ENCODE measurements at regions not wholly inside any gene's neighbourhood (a gene's known extent, or its start where the extent isn't known, plus 50 kb on each side); places are given as distances from the start of the nearest gene placed in this dataset.

DNA sequence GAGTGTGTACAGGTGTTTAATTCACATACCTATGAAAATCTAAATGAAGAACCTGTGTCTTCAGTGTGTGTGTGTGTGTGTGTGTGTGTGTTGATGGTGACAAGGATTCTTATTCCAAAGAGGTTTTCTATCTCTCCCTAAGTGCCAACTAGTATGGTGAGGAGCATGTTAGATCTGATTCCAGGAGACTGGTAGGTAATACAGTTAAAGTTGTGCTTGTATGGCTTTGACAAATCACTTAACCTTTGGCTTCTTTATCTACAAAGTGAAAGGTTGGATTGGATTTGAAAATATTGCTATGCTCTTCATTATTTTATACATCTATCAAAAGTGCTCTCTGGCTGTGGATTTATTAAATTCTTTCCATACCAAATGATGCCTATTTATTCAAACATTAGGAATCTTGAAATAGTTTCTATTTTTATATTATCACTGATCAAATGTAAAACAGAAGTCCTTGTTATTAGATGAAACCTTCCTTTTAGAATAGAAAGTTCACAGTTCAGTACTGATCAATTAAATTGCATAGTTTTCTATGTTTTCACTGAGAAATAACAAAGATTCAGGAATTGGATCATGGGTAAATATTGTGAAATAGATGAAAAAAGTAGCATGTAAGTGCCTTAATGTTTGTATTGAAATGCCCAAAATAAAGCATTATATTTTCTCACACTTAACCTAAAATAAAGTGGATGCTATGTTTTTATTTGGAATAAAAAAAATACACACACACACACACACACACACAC lies 84.4 kb upstream of the MLIP start:
- no peaks in the 10 kb centered on the region for H3K4me1 Mint-ChIP-seq (ENCODE audit: low read depth)
- TF ChIP-seq, protein P1, sequence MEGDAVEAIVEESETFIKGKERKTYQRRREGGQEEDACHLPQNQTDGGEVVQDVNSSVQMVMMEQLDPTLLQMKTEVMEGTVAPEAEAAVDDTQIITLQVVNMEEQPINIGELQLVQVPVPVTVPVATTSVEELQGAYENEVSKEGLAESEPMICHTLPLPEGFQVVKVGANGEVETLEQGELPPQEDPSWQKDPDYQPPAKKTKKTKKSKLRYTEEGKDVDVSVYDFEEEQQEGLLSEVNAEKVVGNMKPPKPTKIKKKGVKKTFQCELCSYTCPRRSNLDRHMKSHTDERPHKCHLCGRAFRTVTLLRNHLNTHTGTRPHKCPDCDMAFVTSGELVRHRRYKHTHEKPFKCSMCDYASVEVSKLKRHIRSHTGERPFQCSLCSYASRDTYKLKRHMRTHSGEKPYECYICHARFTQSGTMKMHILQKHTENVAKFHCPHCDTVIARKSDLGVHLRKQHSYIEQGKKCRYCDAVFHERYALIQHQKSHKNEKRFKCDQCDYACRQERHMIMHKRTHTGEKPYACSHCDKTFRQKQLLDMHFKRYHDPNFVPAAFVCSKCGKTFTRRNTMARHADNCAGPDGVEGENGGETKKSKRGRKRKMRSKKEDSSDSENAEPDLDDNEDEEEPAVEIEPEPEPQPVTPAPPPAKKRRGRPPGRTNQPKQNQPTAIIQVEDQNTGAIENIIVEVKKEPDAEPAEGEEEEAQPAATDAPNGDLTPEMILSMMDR (IDR thresholded peaks at IDR 0.05) = no peak
- intact Hi-C loops (cut with micrococcal nuclease) = no loop called here
- CTCF ChIA-PET = no interaction called here
- H3K27ac Mint-ChIP-seq = no peak overlapping the region
- ATAC-seq (no peak), DNase-seq (no peak)
- H3K9me3 Mint-ChIP-seq = no peaks in the 10 kb centered on the region
- H3K4me3 Mint-ChIP-seq = no peak overlapping the region
- POLR2A ChIA-PET = no interaction called here
- no peaks in the 10 kb centered on the region for H3K36me3 Mint-ChIP-seq (ENCODE audit: low read depth)
- H3K27me3 Mint-ChIP-seq = peaks cover 1% of the 10 kb centered on the region

DNA sequence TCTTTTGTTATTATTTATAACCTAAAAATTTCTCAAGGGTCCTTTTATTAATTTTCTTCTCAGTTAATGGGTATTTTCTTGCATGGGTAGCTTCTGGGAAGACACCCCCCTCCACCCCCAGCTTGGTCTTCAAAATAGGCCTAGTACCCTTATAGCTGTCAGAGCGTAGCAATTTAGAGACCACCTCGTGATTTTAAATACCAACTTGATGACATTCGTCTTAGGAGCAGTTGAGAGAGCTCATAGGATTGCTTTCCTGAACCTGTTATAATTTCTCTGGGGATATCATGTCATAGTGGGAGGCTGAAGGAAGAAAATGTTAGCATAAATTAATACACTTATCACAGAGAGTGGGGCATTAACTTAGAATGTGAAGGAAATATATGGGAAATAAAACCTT lies 83.1 kb upstream of the MLIP start:
- TF ChIP-seq, protein P1 (IDR thresholded peaks at IDR 0.05) = no peak
- Mint-ChIP-seq H3K27ac (no peak overlapping the region), H3K4me3 (no peak overlapping the region), H3K27me3 (peaks cover 1% of the 10 kb centered on the region), H3K4me1 (ENCODE audit: low read depth) (no peaks in the 10 kb centered on the region), H3K9me3 (no peaks in the 10 kb centered on the region), H3K36me3 (ENCODE audit: low read depth) (no peaks in the 10 kb centered on the region)
- CTCF ChIA-PET = no interaction called here
- DNase-seq = no peak
- intact Hi-C loops (cut with micrococcal nuclease) = no loop called here
- no peak for ATAC-seq
- POLR2A ChIA-PET = no interaction called here

DNA sequence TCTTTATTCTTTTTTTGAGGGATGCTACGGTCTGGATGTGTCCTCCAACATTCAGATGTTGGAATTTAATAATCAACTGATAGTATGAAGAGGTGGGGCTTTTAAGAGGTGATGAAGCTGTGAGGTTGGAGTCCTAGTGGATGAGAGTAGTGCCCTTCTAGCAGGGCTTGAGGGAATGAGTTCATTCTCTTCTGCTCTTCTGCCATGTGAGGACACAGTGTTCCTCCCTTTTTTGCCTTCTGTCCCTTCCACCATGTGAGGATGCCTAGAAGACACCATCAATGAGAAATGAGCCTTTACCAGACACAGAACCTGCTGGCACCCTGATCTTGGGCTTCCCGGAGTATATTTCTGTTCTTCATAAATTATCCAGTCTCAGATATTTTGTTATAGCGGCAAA lies 82.1 kb upstream of the MLIP start:
- TF ChIP-seq, protein P1 (IDR thresholded peaks at IDR 0.05) = no peak
- Mint-ChIP-seq H3K4me1 (ENCODE audit: low read depth) (no peaks in the 10 kb centered on the region), H3K27me3 (peaks cover 1% of the 10 kb centered on the region), H3K36me3 (ENCODE audit: low read depth) (no peaks in the 10 kb centered on the region), H3K9me3 (no peaks in the 10 kb centered on the region), H3K4me3 (no peak overlapping the region), H3K27ac (no peak overlapping the region)
- no peak for DNase-seq
- no peak for ATAC-seq
- intact Hi-C loops (cut with micrococcal nuclease) = no loop called here
- POLR2A ChIA-PET = no interaction called here
- CTCF ChIA-PET = no interaction called here

DNA sequence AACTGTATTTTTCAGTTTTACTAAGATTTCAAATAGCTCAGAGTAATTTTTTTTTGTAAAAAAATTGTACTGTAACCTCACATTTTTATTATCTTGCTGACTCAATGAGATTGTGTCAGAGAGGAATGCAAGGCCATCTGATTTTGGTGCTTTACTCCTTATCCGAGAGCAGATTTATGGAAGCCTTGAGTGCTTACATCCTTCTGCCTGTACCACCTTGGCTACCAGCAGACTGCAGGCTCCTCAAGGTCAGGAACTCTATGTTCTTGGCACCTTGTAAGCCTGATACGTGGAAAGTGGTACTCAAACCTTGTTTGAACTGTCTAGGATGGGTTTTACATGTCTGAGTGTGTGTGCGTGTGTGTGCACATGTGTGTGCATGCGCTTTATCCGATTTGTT lies 80.1 kb upstream of the MLIP start:
- Mint-ChIP-seq H3K9me3 (no peaks in the 10 kb centered on the region), H3K27ac (no peak overlapping the region), H3K4me1 (ENCODE audit: low read depth) (no peaks in the 10 kb centered on the region), H3K27me3 (peaks cover 1% of the 10 kb centered on the region), H3K36me3 (ENCODE audit: low read depth) (no peaks in the 10 kb centered on the region), H3K4me3 (no peak overlapping the region)
- ChIA-PET CTCF (no interaction called here), POLR2A (no interaction called here)
- intact Hi-C loops (cut with micrococcal nuclease) = no loop called here
- ATAC-seq (no peak), DNase-seq (no peak)
- TF ChIP-seq, protein P1 (IDR thresholded peaks at IDR 0.05) = no peak

DNA sequence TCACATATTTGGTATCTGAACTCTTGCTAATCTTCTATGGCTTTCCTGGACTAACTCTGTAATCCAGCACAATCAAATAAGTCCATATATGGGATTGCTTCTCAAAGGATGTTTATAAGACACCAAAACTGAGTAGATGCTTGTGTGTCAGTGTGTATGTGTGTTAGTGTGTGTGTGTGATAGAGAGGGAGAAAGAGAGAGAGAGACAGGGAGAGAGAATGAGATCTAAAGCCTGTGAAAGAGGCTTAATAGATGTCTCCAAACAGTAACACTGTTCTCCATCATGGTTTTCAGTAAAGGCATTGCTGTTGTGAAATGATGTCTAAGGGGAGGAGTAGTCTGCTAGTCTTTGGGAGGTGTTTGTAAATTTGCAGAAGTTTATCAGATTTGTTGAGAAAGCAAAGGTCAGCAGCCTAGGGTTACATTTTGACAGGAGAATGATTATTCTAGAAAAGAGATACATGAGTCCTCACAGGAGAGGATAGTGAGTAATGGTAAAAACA lies 73.9 kb upstream of the MLIP start:
- Mint-ChIP-seq H3K4me1 (ENCODE audit: low read depth) (no peaks in the 10 kb centered on the region), H3K9me3 (no peaks in the 10 kb centered on the region), H3K4me3 (no peak overlapping the region), H3K27me3 (no peaks in the 10 kb centered on the region), H3K36me3 (ENCODE audit: low read depth) (no peaks in the 10 kb centered on the region), H3K27ac (no peak overlapping the region)
- no peak for DNase-seq
- POLR2A ChIA-PET = no interaction called here
- no peak for ATAC-seq
- TF ChIP-seq, protein P1 (IDR thresholded peaks at IDR 0.05) = no peak
- intact Hi-C loops (cut with micrococcal nuclease) = no loop called here
- CTCF ChIA-PET = no interaction called here

All from activated CD8-positive, alpha-beta T cell treated with anti-CD3 and anti-CD28 coated beads for 36 hours (primary cell).